HL-60 (cell line): ENCODE measurements at regions not wholly inside any gene's neighbourhood (a gene's known extent, or its start where the extent isn't known, plus 50 kb on each side); places are given as distances from the start of the nearest gene placed in this dataset.

Source experiments
- DNase-seq, 2 experiments: peaks; one replicate each; pipeline ENCODE4 v3.0.0-alpha.2; 2010 to 2020; ENCODE audit warnings: low read depth in 1 of 2, low spot score in 1 of 2
- H3K27ac ChIP-seq: fragments of 250-450 bp; sonication (Bioruptor Pico); replicated peaks from 2 replicates; pipeline ENCODE4 v1.5.1; 2020; ENCODE audit warnings: mild to moderate bottlenecking, moderate library complexity
- H3K27me3 ChIP-seq: fragments of 250-450 bp; sonication (Bioruptor Pico); 2 replicates; pipeline ENCODE4 v1.5.1; 2021; ENCODE audit warnings: mild to moderate bottlenecking, moderate library complexity; ENCODE audit not compliant: insufficient read depth, poor library complexity, severe bottlenecking
- H3K4me3 ChIP-seq: replicated peaks from 2 replicates; pipeline ENCODE4 v1.5.1; 2011; ENCODE audit warnings: mild to moderate bottlenecking, control low read depth, low read length; ENCODE audit not compliant: insufficient read depth
- CTCF ChIP-seq: IDR thresholded peaks from one replicate; pipeline ENCODE4 v1.5.1; 2011; ENCODE audit warnings: low read length, control low read depth, inconsistent platforms; ENCODE audit not compliant: insufficient read depth
- GABPA ChIP-seq: IDR thresholded peaks from 2 replicates; pipeline ENCODE4 v1.6.1; 2012; ENCODE audit warnings: low read depth
- POLR2AphosphoS5 ChIP-seq: IDR thresholded peaks from 2 replicates; pipeline ENCODE4 v1.6.1; 2012; ENCODE audit warnings: low read depth
- REST ChIP-seq: IDR thresholded peaks from 2 replicates; pipeline ENCODE4 v1.6.1; 2012; ENCODE audit warnings: low read depth; ENCODE audit not compliant: insufficient replicate concordance
- SPI1 ChIP-seq: IDR thresholded peaks from 2 replicates; pipeline ENCODE4 v1.6.1; 2012; ENCODE audit warnings: low read depth, mild to moderate bottlenecking, borderline replicate concordance

GRCh38 chr9:31486630-31487029 is 897.8 kb upstream of the ACO1 start:
- no peak for DNase-seq
- Histone ChIP-seq H3K27ac (no peak overlapping the region), H3K27me3 (no peaks in the 10 kb centered on the region), H3K4me3 (no peak overlapping the region)
- TF ChIP-seq SPI1 (no peak), POLR2AphosphoS5 (no peak), CTCF (no peak), GABPA (no peak), REST (no peak)

- H3K27me3 ChIP-seq, result no peaks in the 10 kb centered on the region
- H3K4me3 ChIP-seq, result no peak overlapping the region
- no peak overlapping the region for H3K27ac ChIP-seq
- no peak for DNase-seq
- TF ChIP-seq REST (no peak), GABPA (no peak), SPI1 (no peak), CTCF (no peak), POLR2AphosphoS5 (no peak)
Measured at GRCh38 chr9:31490551-31491106, 893.8 kb upstream of the ACO1 start.

GRCh38 chr9:31492229-31492628 is 892.2 kb upstream of the ACO1 start:
- no peak overlapping the region for H3K27ac ChIP-seq
- no peak for TF ChIP-seq REST
- no peak for TF ChIP-seq CTCF
- no peak for TF ChIP-seq POLR2AphosphoS5
- TF ChIP-seq GABPA, result no peak
- no peak for TF ChIP-seq SPI1
- H3K4me3 ChIP-seq, result no peak overlapping the region
- no peak for DNase-seq
- H3K27me3 ChIP-seq, result no peaks in the 10 kb centered on the region
